IMR-90 (cell line): ENCODE measurements at regions not wholly inside any gene's neighbourhood (a gene's known extent, or its start where the extent isn't known, plus 50 kb on each side); places are given as distances from the start of the nearest gene placed in this dataset.

Experiments
- RAD21 ChIP-seq: IDR thresholded peaks from 2 replicates; pipeline ENCODE4 v1.6.1; 2012; ENCODE audit warnings: low read length, improper control_type of control experiment
- SMC3 ChIP-seq: fragments of 150-350 bp; IDR thresholded peaks from 2 replicates; pipeline ENCODE4 v1.6.1; 2016; ENCODE audit warnings: low read depth, mild to moderate bottlenecking, antibody characterized with exemption, low read length, moderate library complexity
- TF ChIP-seq, protein P1 (sequence below): conservative IDR thresholded peaks from 2 replicates; pipeline ENCODE4 v1.5.1; 2012; ENCODE audit warnings: mild to moderate bottlenecking, low read depth, low read length, improper control_type of control experiment

DNA sequence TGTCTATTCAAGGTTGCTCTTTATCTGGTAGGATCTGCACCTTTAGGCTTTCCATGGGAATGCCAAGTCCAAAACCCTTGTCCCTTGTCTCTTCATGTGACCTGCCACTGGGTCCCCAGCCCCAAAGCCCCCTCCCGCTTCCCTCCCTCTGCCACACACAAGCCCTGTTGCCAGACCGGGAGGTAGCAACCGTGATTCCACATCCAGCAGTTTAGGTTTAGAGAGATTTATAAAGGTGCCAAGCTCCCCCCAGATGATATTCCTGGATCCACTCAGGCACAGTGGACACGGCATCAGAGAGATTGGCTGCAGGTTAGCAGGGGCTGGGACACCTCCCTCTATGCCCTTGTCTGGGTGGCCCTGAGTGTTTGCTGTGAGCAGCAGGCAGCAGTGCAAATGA lies 504.7 kb downstream of the CCDC171 start:
- TF ChIP-seq, protein P1, sequence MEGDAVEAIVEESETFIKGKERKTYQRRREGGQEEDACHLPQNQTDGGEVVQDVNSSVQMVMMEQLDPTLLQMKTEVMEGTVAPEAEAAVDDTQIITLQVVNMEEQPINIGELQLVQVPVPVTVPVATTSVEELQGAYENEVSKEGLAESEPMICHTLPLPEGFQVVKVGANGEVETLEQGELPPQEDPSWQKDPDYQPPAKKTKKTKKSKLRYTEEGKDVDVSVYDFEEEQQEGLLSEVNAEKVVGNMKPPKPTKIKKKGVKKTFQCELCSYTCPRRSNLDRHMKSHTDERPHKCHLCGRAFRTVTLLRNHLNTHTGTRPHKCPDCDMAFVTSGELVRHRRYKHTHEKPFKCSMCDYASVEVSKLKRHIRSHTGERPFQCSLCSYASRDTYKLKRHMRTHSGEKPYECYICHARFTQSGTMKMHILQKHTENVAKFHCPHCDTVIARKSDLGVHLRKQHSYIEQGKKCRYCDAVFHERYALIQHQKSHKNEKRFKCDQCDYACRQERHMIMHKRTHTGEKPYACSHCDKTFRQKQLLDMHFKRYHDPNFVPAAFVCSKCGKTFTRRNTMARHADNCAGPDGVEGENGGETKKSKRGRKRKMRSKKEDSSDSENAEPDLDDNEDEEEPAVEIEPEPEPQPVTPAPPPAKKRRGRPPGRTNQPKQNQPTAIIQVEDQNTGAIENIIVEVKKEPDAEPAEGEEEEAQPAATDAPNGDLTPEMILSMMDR: no peak
- no peak for TF ChIP-seq RAD21
- TF ChIP-seq SMC3: no peak
